Activated CD8-positive, alpha-beta memory T cell treated with anti-CD3 and anti-CD28 coated beads, Interleukin-2, amount 50 U/mL, for 24 hours (primary cell): ENCODE measurements at regions not wholly inside any gene's neighbourhood (a gene's known extent, or its start where the extent isn't known, plus 50 kb on each side); places are given as distances from the start of the nearest gene placed in this dataset.

Experiments
- DNase-seq: peaks from one replicate; pipeline ENCODE4 v3.0.0-alpha.2; 2020; ENCODE audit errors: extremely low read depth

DNA sequence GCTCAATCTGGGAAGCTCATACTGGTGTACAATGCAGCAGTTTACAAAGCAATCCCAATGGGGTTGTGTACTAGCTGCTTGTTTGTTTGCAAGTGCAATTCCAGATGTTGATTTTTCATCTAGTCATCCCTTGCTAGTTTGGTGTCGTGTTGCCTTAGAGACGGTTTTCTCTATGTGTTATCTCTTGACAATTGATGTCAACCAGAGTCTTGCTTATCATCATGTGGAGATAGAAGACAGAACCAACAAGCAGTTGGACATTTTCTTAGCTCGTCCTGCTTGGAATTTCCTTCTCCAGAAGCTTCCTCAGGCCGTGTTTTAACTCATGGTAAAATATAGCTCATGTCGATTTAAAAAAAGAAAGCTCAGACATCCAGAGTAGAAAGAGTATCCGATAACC lies 262.0 kb upstream of the KCNH8 start:
- DNase-seq, result no peak

DNA sequence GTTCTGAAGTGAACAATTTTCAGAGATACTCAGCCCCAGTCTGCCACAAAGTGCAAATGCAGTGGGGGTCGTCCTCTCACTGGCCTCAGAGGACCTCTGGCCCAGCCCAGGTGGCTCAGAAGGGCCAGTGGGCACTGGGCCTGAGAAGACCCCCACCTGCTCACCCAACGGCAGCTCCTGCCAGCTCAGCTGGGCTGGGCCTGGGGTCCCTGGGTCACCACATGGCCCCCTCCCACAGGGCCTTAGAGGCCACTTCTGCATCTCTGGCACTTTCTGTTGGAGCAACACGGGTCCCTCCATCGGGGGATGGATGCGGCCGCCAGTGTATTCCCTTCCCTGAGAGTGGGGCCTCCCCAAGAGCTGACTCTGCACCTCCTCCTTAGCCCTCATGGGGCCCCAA lies 262.7 kb upstream of the KCNH8 start:
- DNase-seq, result no peak

DNA sequence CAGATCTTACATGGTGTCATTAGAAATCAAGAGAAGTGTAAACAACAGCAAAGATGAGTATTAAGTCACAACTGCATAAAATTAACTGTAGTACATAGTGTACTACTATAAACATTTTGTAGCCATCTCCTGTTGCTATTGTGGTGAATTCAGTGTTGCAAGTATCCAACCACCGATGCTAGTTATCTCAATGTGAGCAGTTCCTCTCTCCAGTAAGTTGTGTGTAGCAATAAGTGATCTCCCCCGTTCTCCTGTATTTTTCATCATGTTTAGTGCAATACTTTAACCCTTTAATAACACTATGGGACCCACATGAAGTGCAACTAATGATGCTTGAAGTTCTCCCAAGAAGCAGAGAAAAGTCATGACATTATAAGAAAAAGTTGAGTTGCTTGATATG lies 264.7 kb upstream of the KCNH8 start:
- DNase-seq, result no peak

DNA sequence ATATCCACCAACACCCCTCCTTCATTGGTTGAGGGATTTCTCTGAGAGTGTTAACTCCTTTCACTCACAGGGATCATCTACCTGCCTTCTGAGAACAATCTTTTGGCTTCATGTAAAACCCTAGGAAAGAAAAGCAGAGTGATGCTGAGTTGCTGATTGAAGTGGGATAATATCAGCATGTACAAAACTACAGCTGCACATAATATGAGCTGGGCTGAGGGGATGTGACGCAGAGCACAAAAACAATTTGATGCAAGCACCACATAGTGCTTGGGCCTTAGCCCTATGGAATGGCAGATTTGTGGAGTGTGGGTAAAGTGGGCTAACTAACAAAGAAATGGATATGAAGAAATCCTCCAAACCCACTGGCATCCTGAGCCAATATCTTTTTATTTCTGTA lies 267.6 kb upstream of the KCNH8 start:
- DNase-seq, result no peak

DNA sequence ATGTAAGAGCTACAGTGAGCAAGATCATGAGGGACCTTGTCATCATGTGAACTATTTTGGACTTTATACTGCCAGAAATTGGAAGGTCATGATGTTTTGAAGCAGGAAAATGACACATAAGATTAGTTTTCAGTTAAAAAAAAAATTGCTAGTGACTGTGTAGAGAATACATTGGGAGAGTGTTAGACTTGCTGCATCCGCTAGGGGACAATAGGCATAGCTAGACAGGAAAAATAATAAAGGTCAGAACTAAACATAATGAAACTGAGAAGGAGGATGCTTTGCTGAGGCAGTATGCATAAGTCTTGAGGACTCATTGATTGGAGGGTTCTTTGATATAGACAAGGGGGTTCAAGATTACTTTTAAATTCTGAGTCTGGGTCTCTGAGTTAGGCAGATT lies 275.8 kb upstream of the KCNH8 start:
- DNase-seq, result no peak

DNA sequence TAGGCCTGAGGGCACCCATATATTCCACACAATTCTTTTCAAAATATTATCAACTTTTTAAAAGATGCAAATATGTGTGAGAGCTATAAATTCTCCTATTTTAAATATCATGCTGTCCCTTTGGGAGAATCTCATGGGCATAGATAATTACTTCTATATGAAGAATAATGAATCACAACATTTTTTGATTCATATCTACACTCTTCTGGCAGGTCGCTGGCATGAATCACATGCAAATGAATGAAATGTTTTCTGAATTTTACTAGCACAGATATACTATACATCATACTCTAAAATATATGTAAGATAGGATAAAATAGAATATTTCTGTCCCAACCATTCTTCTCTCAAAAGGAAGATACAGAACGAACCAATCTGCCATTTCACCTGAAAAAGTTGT lies 277.7 kb upstream of the KCNH8 start:
- DNase-seq, result no peak

DNA sequence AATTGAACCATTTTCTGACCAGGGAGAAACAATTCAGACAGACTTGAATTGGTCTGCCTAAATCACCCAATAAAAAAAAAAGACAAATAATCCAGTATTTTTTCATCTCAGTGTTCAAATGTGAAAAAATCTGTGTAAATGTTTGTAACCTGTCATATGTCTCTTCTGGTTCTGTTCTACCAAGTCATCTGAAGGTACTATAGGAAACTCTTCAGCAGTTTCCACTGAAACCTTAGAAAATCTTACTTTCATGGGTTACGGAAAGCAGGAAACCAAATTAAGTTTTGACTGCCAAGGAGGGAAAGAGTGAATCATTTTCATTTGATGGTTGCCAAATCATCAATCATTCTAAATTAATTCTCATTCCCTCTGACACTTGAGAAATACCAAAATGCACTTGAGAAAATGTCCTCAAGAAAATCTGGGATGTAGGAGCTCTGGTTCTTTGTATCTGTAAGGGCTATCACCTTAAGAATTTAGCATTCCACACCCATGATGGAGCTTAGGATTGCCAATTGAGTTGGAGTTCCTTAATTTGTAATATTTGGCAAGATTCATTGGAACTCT lies 278.2 kb upstream of the KCNH8 start:
- DNase-seq, result no peak

DNA sequence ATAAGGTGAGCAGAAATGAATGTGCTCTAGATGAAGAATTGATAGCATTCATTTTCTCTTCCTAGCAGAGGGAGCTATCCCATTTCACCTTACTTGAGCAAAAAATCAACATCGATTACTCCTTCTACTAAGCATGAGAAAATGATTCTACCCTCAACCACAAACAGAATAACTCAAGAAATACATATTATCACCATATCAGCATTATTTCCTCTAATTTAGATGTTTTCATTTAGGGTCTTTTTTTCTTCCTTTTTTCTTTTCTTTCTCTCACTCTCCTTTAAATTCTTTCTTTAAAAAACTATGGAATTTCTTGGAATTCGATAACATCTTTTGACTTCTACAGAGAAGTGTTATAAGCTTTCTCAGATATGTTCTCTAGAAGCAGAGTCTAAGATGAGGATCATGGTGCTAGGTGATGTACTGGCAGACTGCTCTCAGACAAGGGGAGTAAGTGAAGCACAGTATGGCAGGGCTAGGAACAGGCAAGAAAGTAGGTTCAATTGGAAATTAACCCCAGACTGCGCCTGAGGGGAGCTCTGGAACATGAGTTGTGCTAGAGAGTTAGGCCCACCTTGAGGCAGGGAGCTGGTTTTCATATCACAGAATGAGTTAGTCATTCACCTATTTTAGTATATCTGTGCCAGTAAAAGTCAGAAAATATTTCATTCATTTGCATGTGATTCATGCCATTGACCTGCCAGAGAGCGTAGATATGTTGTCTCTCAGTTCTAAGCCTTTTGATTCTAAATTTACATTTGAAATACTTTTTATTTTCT lies 279.2 kb upstream of the KCNH8 start:
- no peak for DNase-seq

DNA sequence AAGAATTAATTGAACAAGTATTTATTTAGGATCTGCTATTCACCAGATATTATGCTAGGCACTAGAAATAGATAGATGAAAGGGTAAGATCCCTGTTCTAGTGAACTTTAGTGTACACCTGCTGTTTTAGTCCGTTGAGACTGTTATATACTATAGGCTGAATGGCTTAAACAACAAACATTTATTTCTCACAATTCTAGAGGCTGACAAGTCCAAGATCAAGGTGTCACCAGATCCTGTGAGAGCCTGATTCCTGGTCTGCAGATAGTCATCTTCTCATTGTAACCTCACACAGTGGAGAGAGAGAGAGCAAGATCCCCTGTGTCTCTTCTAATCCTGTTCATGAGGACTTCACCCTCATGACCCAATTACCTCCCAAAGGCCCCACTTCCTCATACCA lies 281.4 kb upstream of the KCNH8 start:
- no peak for DNase-seq

DNA sequence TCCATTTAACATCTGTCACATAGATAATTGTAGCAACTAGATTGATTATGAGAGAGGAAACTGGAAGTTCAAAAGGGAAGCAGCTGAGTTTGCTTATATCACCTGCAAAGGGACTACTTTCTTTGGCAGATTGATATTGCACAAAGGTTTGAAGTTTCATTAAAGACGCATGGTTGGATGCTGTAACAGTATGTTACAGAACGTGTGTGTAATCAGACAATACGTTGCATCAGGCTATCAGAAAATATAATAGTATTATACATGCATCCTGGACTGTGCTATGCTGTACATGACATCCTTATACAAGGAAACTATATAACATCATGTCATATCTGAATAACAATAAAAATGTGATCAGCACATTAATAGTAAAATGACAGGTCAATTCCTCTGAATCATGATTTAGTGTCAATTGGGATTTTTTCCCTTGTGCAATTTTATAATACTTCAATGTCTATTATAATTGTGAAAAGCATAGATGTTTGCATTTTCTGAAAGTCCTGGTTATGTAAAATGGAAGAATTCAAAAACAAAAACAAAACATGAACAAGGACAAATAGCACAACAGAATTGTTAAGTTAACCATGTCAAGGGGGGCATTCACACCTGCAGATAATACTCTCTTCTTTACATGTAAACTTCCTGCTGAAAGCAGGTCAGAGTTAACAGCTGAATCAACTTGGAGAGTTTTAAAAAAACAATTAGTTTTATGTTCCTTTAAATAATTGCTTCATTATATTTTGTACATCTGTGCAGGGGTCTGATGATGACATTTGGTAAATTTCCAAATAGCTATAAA lies 283.2 kb upstream of the KCNH8 start:
- no peak for DNase-seq

DNA sequence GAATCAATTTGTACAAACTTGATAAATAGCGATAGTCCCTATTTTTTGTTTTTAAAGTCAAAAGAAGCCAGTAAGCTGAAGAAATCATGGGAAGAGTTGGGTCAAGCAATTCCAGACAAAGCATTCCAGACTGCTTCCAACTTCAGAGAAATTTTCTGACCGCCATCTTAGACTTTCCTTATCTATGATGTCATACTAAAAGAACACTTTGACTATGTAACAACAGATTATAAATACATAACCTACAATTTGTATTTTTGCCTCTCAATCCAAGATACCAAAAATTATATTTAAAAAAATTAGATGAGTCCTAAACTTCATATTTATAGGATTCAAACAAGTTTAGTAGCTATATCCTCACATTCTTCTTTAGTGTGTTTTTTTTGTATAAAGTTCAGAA lies 286.2 kb upstream of the KCNH8 start:
- DNase-seq, result no peak

DNA sequence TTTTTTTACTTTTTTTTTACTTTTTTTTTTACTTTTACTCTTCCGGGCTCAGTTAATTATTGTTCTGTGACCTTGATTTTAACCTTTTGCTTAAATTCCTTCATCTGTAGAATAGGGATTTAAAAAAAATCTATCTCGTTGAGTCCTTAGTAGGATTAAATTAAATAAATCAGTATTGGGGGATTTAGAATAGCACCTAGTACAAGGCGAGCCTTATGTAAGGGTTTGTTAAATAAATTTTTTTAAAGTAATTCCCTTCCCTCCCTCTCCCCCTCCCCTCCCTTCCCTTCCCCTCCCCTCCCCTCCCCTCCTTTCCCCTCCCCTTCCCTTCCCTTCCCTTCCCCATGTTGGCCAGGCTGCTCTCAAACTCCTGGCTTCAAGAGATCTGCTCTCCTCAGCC lies 287.2 kb upstream of the KCNH8 start:
- no peak for DNase-seq

DNA sequence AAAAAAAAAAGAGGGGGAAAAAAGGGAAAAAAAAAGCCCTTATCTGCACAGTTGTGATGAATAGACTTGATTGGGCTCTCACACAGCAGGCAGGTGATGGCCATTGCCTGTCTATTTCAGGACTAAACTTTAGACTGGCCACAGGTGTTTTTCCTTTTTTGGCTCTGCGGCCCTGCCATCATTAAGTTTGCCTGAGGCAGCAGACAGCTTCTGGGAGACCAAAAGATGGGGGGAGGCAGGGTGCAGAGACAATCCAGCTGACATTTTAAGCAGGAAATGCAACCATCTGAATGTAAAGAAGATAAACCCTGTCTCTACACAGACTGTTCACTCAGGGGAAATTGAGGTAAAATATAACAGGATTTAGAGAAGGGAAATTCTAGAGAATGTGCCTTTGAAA lies 295.0 kb upstream of the KCNH8 start:
- DNase-seq, result no peak

DNA sequence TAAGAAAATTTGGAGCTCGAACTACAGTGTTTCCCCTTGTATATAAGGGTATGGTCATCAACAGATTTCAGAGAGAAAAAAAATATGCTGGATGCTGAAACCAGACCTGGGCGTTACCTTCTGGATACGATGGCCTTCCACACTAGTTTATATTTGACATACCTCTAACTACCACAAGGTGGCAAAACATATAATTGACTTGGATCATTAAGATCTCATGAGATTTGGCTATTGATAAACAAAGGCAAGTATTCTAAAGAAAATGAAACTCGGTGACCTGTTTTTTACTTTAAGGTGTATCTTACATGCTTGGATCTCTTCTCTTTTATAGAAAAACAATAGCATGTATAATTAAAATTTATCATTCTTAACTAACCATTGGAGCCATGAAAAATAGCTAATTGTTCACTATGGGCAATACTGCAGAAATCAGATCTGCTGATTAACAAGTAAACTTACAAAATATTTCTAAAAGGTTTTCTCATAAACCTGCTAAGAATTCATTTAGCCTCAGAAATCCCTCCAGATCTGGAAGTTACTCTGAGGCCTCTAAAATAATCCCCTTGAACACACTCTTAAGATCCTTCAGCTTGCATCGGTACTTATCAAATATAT lies 300.6 kb upstream of the KCNH8 start:
- DNase-seq, result no peak

DNA sequence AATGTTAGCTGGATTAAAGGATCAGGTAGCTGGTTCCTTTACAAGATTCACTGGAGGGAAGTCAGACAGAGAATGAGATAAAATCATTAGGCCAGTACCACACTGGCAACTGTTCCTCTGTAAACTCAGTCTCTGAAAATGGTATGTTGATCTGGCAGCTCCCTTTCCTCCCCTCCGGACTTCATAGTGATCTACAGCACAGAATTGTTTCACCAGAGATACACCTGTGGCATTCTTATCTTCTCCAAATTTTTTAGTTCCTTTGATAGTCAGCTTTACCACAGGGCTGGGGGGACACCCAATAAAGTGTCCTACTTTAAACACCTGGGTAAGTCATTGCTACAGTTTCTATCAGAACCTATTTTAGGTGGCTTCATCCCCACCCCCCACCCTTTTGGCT lies 304.3 kb upstream of the KCNH8 start:
- no peak for DNase-seq

DNA sequence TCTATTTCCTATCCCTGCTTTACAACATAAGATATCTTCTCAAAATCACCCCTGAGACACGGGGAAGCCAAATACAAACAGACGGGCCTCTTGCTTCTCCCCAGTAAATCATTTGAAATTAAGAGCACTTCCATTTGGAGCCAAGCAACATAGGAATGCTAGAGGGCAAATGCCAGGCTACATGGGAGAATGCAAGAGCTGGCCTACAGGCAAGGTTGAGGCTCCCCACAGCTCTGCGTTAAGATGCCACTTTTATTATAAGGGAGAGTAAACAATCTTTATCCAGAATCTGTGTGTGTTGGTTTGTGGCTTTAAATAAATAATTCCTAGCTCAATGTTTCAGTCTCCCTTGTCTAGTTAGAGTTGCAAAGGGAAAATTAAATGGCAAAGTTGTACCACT lies 305.1 kb upstream of the KCNH8 start:
- DNase-seq, result no peak

DNA sequence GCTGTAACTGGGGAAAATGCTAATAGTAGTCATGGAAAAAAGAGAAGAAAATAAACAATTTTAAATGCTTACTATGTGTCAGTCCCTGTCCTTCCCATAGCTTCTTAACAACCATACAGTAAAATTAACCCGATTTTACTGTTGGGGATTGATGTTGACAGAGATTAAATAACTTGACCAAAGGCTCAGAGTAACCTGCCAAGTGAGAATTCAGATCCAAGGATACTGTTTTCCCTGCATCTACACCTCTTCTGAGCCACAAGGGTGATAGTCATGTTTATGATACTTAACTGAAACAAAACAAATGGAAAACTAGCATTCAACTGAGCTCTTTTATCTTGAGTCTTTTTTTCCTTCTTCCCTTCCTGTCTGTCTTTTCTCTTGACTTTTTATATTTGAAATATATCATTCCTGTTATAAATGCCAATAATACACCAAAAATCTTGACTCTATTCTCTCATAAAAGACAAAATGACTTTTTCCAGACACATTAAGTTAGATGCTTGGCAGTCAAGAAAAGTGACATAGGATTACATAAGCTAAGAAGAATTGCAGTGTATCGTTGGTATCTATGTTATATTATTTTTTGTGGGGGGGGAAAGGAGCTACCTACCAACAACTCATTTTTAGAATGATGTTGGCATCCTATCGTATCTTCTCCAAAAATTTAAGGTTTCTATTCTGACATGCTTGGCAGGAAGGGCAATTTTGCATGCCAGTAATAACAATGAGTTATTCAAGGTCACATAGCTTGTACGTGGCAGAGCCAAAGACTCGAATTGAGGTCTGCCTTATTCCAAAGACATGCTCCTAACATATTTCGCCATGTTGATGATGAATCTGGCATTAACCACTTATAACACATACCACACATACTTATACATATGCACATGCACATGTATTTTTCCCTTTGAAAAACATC lies 306.6 kb upstream of the KCNH8 start:
- no peak for DNase-seq

DNA sequence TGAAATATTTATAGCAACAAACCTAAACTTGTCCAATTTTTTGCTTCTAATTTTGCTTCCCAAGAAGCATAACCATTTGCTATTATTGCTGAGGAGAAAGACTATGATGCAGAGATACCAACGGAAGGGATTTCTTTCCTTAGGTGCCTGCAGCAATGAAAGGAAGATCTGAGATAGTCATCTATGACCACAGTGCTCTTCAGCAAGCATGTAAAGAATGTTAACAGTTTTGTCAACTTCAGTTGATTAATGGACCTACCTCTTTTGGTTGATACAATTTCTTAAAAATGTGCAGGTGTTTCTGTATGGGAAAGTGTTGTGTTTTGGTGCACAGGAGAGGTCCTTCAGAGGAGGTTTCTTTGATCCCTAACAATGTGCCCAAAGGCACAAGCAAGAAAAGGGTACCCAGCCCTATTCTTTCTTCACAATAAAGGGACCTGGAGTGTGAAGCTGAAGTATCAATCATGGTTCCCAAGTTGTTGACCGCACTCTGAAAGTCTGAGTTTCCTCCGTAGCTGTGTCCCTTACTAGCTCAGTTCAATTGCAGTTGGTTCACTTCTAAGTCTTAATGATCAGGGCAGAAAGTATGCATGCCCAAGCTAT lies 307.7 kb upstream of the KCNH8 start:
- no peak for DNase-seq

DNA sequence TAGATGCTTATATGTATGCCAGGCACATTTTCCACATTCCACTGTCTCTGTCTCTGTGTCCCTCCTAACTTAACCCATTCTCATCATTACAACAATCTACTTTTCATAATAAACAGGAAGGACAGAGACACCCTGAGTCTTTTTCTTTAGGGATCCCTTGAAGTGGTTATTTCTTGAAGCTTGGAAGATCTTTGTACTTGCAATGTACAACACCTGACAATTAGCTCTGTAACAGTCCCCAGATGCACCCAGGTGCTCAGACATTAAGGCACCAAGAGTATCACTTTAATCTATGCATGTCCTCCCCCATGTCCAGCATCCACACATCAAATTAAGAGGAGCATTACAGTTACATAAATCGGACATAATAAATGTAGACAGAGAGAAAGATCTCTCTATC lies 309.6 kb upstream of the KCNH8 start:
- no peak for DNase-seq

DNA sequence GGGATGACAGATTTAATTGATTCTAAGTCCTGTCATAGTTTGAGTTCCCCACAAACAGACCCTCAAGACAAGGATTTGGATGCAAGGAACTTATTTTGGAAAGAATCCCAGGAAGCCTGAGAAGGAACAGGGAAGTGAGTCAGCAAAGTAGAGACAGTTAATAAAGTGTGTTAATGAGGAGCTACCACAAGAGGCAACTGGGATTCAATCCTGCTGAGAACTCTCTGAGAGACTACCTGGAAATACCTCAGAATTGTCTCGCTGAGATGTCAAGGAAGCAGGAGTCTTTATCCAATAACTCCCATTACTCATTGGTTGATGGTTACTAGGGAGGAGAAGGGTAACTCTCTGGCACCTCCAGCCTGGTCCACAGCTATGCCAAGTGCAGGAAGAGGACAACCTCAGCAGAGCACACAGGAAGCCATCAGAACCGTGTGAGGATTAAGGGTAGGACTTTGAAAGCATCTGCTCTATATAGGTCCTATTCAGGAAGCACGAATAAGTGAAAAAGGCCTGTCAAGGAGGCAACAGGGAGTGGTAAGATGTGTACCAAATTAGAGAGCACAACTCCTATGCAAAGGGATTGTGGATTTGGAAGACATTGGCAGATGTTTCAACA lies 311.1 kb upstream of the KCNH8 start:
- DNase-seq, result no peak

DNA sequence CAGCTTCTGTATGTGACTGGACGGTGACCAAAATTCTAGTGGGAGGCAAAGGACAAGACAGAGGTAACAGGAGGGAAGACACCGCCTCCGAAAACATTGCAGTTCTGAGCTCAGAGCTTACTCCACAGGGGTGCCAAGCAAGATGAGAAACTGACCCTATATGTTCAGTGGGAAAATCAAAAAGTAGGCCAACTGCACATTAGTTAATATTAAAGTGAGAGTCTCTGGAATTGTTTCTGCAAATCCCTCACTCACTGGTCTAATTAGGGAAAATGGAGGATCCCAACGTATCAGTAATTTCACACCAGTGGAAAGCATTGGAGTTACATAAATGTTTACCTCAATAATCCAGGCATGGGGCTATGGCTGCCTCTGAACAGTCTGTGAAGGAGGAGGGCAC lies 313.3 kb upstream of the KCNH8 start:
- no peak for DNase-seq
